Body of pancreas (tissue), 4 donors: ENCODE measurements at regions not wholly inside any gene's neighbourhood (a gene's known extent, or its start where the extent isn't known, plus 50 kb on each side); places are given as distances from the start of the nearest gene placed in this dataset.

Experiments
- ATAC-seq: fragments of 150-250 bp; one replicate; pipeline ENCODE4 v1.9.1; 2016
- DNase-seq, 4 donors: peaks; one replicate each; pipeline ENCODE4 v3.0.0-alpha.2; 2019
- H3K27ac ChIP-seq, 4 donors: fragments of 200-600 bp; sonication (generic); 1 replicate in 3 of 4; 2 replicates in 1 of 4; pipeline versions ENCODE4 v1.5.1 to v1.6.1; 2016 to 2019; ENCODE audit warnings: mild to moderate bottlenecking in 1 of 4, mixed read lengths in 1 of 4, moderate library complexity in 1 of 4
- H3K27me3 ChIP-seq, 2 donors: fragments of 200-600 bp; sonication (generic); one replicate each; pipeline ENCODE4 v1.6.0; 2016; ENCODE audit warnings: mild to moderate bottlenecking in 1 of 2
- H3K36me3 ChIP-seq, 2 donors: fragments of 200-600 bp; sonication (generic); replicated peaks in 1 of 2; 2 replicates each; pipeline ENCODE4 v1.5.1; 2016; ENCODE audit warnings: low read depth in 2 of 2; ENCODE audit not compliant: insufficient read depth in 1 of 2
- H3K4me1 ChIP-seq: fragments of 200-600 bp; sonication (generic); one replicate; pipeline ENCODE4 v1.6.0; 2016
- H3K4me3 ChIP-seq, 2 donors: fragments of 200-600 bp; sonication (generic); 1 replicate in 1 of 2; 2 replicates in 1 of 2; pipeline ENCODE4 v1.5.1; 2016 to 2019
- H3K9me3 ChIP-seq, 3 donors: fragments of 200-600 bp; sonication (generic); 1 replicate in 2 of 3; 2 replicates in 1 of 3; pipeline ENCODE4 v1.5.1; 2016
- POLR2A ChIP-seq, 3 donors: fragments of 450-650 bp; IDR thresholded peaks; one replicate each; pipeline ENCODE4 v1.6.1; 2016; ENCODE audit warnings: antibody characterized with exemption in 3 of 3, mild to moderate bottlenecking in 2 of 3
- WGBS, 2 donors: methylation state at CpG; one replicate each; pipeline ENCODE4 v1.1.5; 2017; 5-methylcytosine and 5-hydroxymethylcytosine counted together
- intact Hi-C: fragments of 100-400 bp; cut with DNase I; formaldehyde crosslinking; loops from one replicate; pipeline ENCODE4 v1.15.1; 2023
- TF ChIP-seq, protein P1 (sequence below), 7 experiments: fragments of 450-650 bp in 4 of 7; fragments of 200-600 bp in 3 of 7; sonication (generic) in 3 of 7; IDR thresholded peaks; one replicate each; pipeline ENCODE4 v1.5.1; 2016 to 2019; ENCODE audit warnings: antibody characterized with exemption in 7 of 7

DNA sequence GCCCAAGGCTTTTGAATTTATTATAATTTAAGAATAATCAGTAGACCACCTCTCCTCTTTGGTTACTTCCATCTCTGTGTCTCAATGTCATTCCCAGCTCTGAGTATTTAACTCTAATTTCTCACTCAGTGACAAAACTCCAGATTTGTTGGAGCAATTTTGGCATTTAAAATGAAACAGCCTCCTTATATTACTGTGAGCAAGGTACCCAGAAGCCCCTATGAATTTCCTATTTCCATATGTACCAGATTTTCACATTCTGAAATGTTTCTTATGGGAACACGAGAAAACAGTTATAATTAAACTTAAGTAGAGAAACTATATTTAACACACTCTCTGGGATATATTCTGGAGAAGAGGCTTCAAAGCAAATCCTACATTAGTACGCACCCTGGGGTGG is 285.4 kb upstream of the CDH8 start:
- no peaks in the 10 kb centered on the region for H3K27me3 ChIP-seq
- intact Hi-C loops: no loop called here
- DNase-seq (no peak), ATAC-seq (no peak)
- H3K36me3 ChIP-seq: no peaks in the 10 kb centered on the region
- no peaks in the 10 kb centered on the region for H3K4me1 ChIP-seq
- H3K4me3 ChIP-seq: no peak overlapping the region
- WGBS, 2 donors: 62 to 63% methylated on average over 2 of the region's 2 CpGs
- H3K27ac ChIP-seq: no peak overlapping the region
- H3K9me3 ChIP-seq: no peaks in the 10 kb centered on the region
- TF ChIP-seq, protein P1, sequence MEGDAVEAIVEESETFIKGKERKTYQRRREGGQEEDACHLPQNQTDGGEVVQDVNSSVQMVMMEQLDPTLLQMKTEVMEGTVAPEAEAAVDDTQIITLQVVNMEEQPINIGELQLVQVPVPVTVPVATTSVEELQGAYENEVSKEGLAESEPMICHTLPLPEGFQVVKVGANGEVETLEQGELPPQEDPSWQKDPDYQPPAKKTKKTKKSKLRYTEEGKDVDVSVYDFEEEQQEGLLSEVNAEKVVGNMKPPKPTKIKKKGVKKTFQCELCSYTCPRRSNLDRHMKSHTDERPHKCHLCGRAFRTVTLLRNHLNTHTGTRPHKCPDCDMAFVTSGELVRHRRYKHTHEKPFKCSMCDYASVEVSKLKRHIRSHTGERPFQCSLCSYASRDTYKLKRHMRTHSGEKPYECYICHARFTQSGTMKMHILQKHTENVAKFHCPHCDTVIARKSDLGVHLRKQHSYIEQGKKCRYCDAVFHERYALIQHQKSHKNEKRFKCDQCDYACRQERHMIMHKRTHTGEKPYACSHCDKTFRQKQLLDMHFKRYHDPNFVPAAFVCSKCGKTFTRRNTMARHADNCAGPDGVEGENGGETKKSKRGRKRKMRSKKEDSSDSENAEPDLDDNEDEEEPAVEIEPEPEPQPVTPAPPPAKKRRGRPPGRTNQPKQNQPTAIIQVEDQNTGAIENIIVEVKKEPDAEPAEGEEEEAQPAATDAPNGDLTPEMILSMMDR (IDR thresholded peaks at IDR 0.05): no peak
- no peak for TF ChIP-seq POLR2A (IDR thresholded peaks at IDR 0.05)

DNA sequence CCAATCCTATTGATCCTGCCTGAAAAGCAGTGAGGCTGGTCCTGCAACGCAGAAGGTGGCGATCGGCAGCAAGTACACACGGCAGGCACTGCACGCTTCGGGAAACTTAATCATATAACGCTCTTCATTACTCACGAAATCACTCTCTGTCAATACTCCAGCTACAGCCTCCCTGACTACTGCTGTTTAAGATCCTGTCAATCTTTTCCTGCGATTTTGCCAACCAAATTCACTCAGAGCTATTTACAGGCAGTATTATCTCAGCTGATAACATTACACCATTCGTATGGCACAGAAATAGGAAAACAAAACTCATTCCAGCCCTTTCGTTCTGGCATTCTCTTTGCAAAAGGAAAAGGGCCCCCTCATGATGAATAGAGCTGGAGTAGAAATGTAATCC is 262.4 kb upstream of the CDH8 start:
- no peaks in the 10 kb centered on the region for H3K36me3 ChIP-seq
- no peak overlapping the region for H3K27ac ChIP-seq
- no peak for DNase-seq
- no peaks in the 10 kb centered on the region for H3K27me3 ChIP-seq
- TF ChIP-seq, protein P1 (IDR thresholded peaks at IDR 0.05): no peak
- H3K9me3 ChIP-seq: no peaks in the 10 kb centered on the region
- no peak overlapping the region for H3K4me3 ChIP-seq
- intact Hi-C loops: no loop called here
- WGBS, 2 donors: 17% methylated on average over 11 of the region's 11 CpGs
- peaks cover 6% of the 10 kb centered on the region for H3K4me1 ChIP-seq
- ATAC-seq: no peak

DNA sequence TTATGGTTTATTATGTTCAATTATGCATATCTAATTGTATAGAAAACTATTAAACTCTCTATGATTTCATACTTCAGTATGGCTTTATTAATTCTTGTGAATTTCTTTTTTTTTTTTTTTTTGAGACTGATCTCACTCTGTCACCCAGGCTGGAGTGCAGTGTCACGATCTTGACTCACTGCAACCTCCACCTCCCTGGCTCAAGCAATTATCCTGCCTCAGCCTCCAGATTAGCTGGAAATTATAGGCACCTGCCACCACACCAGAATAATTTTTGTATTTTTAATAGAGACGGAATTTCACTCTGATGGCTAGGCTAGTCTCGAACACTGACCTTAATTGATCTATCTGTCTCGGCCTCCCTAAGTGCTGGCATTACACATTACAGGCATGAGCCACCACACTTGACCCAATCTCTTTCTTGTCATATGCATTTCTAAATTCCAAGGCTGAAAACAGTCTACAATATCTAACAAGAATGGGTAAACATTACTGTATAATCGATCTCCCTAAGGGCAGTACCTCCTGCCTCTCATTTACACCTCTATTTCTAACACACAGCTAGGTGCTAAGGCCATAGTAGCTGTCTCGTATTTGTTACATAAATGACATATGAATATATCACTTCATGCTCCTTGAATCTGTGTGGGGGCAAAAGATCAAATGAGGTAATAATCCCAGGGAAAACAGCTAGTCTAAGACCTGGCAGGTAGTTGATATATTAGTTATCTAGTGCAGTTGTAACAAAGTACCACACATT is 258.2 kb upstream of the CDH8 start:
- Histone ChIP-seq H3K4me1 (peaks cover 6% of the 10 kb centered on the region), H3K36me3 (no peaks in the 10 kb centered on the region), H3K27ac (no peak overlapping the region), H3K27me3 (no peaks in the 10 kb centered on the region), H3K4me3 (no peak overlapping the region), H3K9me3 (no peaks in the 10 kb centered on the region)
- WGBS, 2 donors: 55 to 58% methylated on average over 6 of the region's 6 CpGs
- no peak for DNase-seq
- intact Hi-C loops: no loop called here
- no peak for ATAC-seq
- TF ChIP-seq POLR2A (IDR thresholded peaks at IDR 0.05): no peak
- TF ChIP-seq, protein P1 (IDR thresholded peaks at IDR 0.05): no peak

GRCh38 chr16:62288990-62289629 is 252.9 kb upstream of the CDH8 start:
- DNase-seq (no peak), ATAC-seq (no peak)
- no peak overlapping the region for H3K27ac ChIP-seq
- WGBS, 2 donors: 34 to 50% methylated on average over 2 of the region's 2 CpGs
- H3K9me3 ChIP-seq: no peaks in the 10 kb centered on the region
- H3K36me3 ChIP-seq: no peaks in the 10 kb centered on the region
- no peaks in the 10 kb centered on the region for H3K4me1 ChIP-seq
- intact Hi-C loops: no loop called here
- H3K27me3 ChIP-seq: no peaks in the 10 kb centered on the region
- TF ChIP-seq, protein P1 (IDR thresholded peaks at IDR 0.05): no peak
- TF ChIP-seq POLR2A (IDR thresholded peaks at IDR 0.05): no peak
- H3K4me3 ChIP-seq: no peak overlapping the region

GRCh38 chr16:62280506-62280905 is 244.3 kb upstream of the CDH8 start:
- Histone ChIP-seq H3K27ac (no peak overlapping the region), H3K4me3 (no peak overlapping the region), H3K9me3 (no peaks in the 10 kb centered on the region), H3K36me3 (no peaks in the 10 kb centered on the region), H3K4me1 (no peaks in the 10 kb centered on the region), H3K27me3 (no peaks in the 10 kb centered on the region)
- ATAC-seq: no peak
- WGBS, 2 donors: 52 to 53% methylated on average over 3 of the region's 3 CpGs
- intact Hi-C loops: no loop called here
- no peak for DNase-seq
- TF ChIP-seq, protein P1 (IDR thresholded peaks at IDR 0.05): no peak
- no peak for TF ChIP-seq POLR2A (IDR thresholded peaks at IDR 0.05)
